ENCODE measurements at regions not wholly inside any gene's neighbourhood (a gene's known extent, or its start where the extent isn't known, plus 50 kb on each side); places are given as distances from the start of the nearest gene placed in this dataset.

GRCh38 chr17:77802811-77803220, 155.7 kb upstream of the TNRC6C start:
- TF ChIP-seq, protein P1, sequence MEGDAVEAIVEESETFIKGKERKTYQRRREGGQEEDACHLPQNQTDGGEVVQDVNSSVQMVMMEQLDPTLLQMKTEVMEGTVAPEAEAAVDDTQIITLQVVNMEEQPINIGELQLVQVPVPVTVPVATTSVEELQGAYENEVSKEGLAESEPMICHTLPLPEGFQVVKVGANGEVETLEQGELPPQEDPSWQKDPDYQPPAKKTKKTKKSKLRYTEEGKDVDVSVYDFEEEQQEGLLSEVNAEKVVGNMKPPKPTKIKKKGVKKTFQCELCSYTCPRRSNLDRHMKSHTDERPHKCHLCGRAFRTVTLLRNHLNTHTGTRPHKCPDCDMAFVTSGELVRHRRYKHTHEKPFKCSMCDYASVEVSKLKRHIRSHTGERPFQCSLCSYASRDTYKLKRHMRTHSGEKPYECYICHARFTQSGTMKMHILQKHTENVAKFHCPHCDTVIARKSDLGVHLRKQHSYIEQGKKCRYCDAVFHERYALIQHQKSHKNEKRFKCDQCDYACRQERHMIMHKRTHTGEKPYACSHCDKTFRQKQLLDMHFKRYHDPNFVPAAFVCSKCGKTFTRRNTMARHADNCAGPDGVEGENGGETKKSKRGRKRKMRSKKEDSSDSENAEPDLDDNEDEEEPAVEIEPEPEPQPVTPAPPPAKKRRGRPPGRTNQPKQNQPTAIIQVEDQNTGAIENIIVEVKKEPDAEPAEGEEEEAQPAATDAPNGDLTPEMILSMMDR (IDR thresholded peaks at IDR 0.05): no peak
- TF ChIP-seq POLR2A (IDR thresholded peaks at IDR 0.05): no peak
